ENCODE measurements at regions not wholly inside any gene's neighbourhood (a gene's known extent, or its start where the extent isn't known, plus 50 kb on each side); places are given as distances from the start of the nearest gene placed in this dataset.
A peak's percentile ranks its signal among the peaks of the same experiment; 100 is the strongest.

GRCh38 chr1:194296201-194296600 is 1109.8 kb upstream of the B3GALT2 start:
- H3K36me3 Mint-ChIP-seq (ENCODE audit: low read depth) = peaks cover 9% of the 10 kb centered on the region
- DNase-seq = no peak
- H3K4me3 Mint-ChIP-seq = no peak overlapping the region
- ChIA-PET CTCF (no interaction called here), POLR2A (no interaction called here)
- TF ChIP-seq CTCF (IDR thresholded peaks at IDR 0.05) = no peak
- H3K27me3 Mint-ChIP-seq = no peaks in the 10 kb centered on the region
- H3K9me3 Mint-ChIP-seq = no peaks in the 10 kb centered on the region
- no peak overlapping the region for H3K27ac Mint-ChIP-seq
- ATAC-seq = peak; percentile 11
- intact Hi-C loops (cut with micrococcal nuclease) = loop anchor here (2.0 to 10.0 kb wide), 3 partner anchors 71 to 1113 kb away; no protein-coding TSS in a partner anchor
- H3K4me1 Mint-ChIP-seq (ENCODE audit: low read depth) = peaks cover 42% of the 10 kb centered on the region

- TF ChIP-seq CTCF (IDR thresholded peaks at IDR 0.05) = peak; percentile 73
- POLR2A ChIA-PET = no interaction called here
- CTCF ChIA-PET = interaction anchor here (0.8 kb wide), 1 partner anchor 195 kb away, joined by 3 read pairs; no protein-coding TSS in a partner anchor
- DNase-seq = peak; percentile 27
- peak; percentile 87 for ATAC-seq
- Mint-ChIP-seq H3K4me3 (no peak overlapping the region), H3K36me3 (ENCODE audit: low read depth) (peaks cover 9% of the 10 kb centered on the region), H3K9me3 (no peaks in the 10 kb centered on the region), H3K27ac (peak overlapping the region; percentile 18), H3K4me1 (ENCODE audit: low read depth) (peaks cover 47% of the 10 kb centered on the region), H3K27me3 (no peaks in the 10 kb centered on the region)
- intact Hi-C loops (cut with micrococcal nuclease) = loop anchor here (2.0 to 10.0 kb wide), 3 partner anchors 71 to 1113 kb away; no protein-coding TSS in a partner anchor
Observed at GRCh38 chr1:194295685-194296084, 1109.3 kb upstream of the B3GALT2 start.

- H3K36me3 Mint-ChIP-seq (ENCODE audit: low read depth) = peaks cover 9% of the 10 kb centered on the region
- no peaks in the 10 kb centered on the region for H3K27me3 Mint-ChIP-seq
- H3K27ac Mint-ChIP-seq = no peak overlapping the region
- no peak for DNase-seq
- H3K4me3 Mint-ChIP-seq = no peak overlapping the region
- no peak for ATAC-seq
- intact Hi-C loops (cut with micrococcal nuclease) = loop anchor here (10.0 kb wide), 2 partner anchors 69 to 879 kb away; no protein-coding TSS in a partner anchor
- no peaks in the 10 kb centered on the region for H3K9me3 Mint-ChIP-seq
- TF ChIP-seq CTCF (IDR thresholded peaks at IDR 0.05) = no peak
- ChIA-PET CTCF (no interaction called here), POLR2A (no interaction called here)
- H3K4me1 Mint-ChIP-seq (ENCODE audit: low read depth) = peaks cover 55% of the 10 kb centered on the region
Observed at GRCh38 chr1:194293851-194294405, 1107.5 kb upstream of the B3GALT2 start.

GRCh38 chr1:194292966-194293365 is 1106.6 kb upstream of the B3GALT2 start:
- ATAC-seq = no peak
- DNase-seq = no peak
- Mint-ChIP-seq H3K27ac (no peak overlapping the region), H3K36me3 (ENCODE audit: low read depth) (peaks cover 4% of the 10 kb centered on the region), H3K27me3 (no peaks in the 10 kb centered on the region), H3K4me1 (ENCODE audit: low read depth) (peaks cover 54% of the 10 kb centered on the region), H3K4me3 (no peak overlapping the region), H3K9me3 (no peaks in the 10 kb centered on the region)
- POLR2A ChIA-PET = no interaction called here
- CTCF ChIA-PET = no interaction called here
- TF ChIP-seq CTCF (IDR thresholded peaks at IDR 0.05) = no peak
- intact Hi-C loops (cut with micrococcal nuclease) = loop anchor here (10.0 kb wide), 2 partner anchors 68 to 878 kb away; no protein-coding TSS in a partner anchor

GRCh38 chr1:194289569-194290266 is 1103.3 kb upstream of the B3GALT2 start:
- Mint-ChIP-seq H3K4me1 (ENCODE audit: low read depth) (peaks cover 33% of the 10 kb centered on the region), H3K27ac (peak overlapping the region; percentile 74), H3K36me3 (ENCODE audit: low read depth) (no peaks in the 10 kb centered on the region), H3K4me3 (peak overlapping the region; percentile 48), H3K27me3 (no peaks in the 10 kb centered on the region), H3K9me3 (no peaks in the 10 kb centered on the region)
- ChIA-PET POLR2A (interaction anchor here (0.8 kb wide), 1 partner anchor 749 kb away, joined by 3 read pairs; no protein-coding TSS in a partner anchor), CTCF (interaction anchor here (0.6 kb wide), 1 partner anchor 11 kb away, joined by 3 read pairs; no protein-coding TSS in a partner anchor)
- intact Hi-C loops (cut with micrococcal nuclease) = loop anchor here (10.0 kb wide), 2 partner anchors 65 to 875 kb away; no protein-coding TSS in a partner anchor
- ATAC-seq (peak; percentile 94), DNase-seq (peak; percentile 80)
- TF ChIP-seq CTCF (IDR thresholded peaks at IDR 0.05) = no peak
